RWPE2 (cell line): ENCODE measurements at regions not wholly inside any gene's neighbourhood (a gene's known extent, or its start where the extent isn't known, plus 50 kb on each side); places are given as distances from the start of the nearest gene placed in this dataset.

Experiments used
- ATAC-seq: fragments of 200-7000 bp; cut with Tn5 transposase; 3 replicates; pipeline ENCODE4 v1.9.1; 2021; ENCODE audit warnings: low read depth
- DNase-seq: peaks from one replicate; pipeline ENCODE4 v3.0.0-alpha.2; 2020; ENCODE audit warnings: low spot score
- H3K27ac ChIP-seq: fragments of 450-650 bp; 2 replicates; pipeline ENCODE4 v1.5.1; 2017; ENCODE audit warnings: mild to moderate bottlenecking; ENCODE audit not compliant: poor library complexity, severe bottlenecking
- H3K27me3 ChIP-seq: fragments of 250-450 bp; sonication (Bioruptor Pico); 2 replicates; pipeline ENCODE4 v1.5.1; 2021; ENCODE audit warnings: mild to moderate bottlenecking, moderate library complexity; ENCODE audit not compliant: insufficient read depth, poor library complexity, severe bottlenecking
- H3K36me3 ChIP-seq: fragments of 250-450 bp; sonication (Bioruptor Pico); 2 replicates; pipeline ENCODE4 v1.5.1; 2020; ENCODE audit warnings: low read depth, mild to moderate bottlenecking, moderate library complexity
- H3K4me1 ChIP-seq: fragments of 250-450 bp; sonication (Bioruptor Pico); 2 replicates; pipeline ENCODE4 v1.5.1; 2021; ENCODE audit warnings: mild to moderate bottlenecking, moderate library complexity; ENCODE audit not compliant: insufficient read depth, poor library complexity, severe bottlenecking
- H3K4me3 ChIP-seq: fragments of 250-450 bp; sonication (Bioruptor Pico); 2 replicates; pipeline ENCODE4 v1.5.1; 2021; ENCODE audit warnings: mild to moderate bottlenecking, moderate library complexity; ENCODE audit not compliant: severe bottlenecking
- H3K9me3 ChIP-seq: fragments of 250-450 bp; sonication (Bioruptor Pico); 2 replicates; pipeline ENCODE4 v1.5.1; 2021; ENCODE audit warnings: mild to moderate bottlenecking, moderate library complexity; ENCODE audit not compliant: severe bottlenecking
- TF ChIP-seq, protein P1 (sequence below): fragments of 450-650 bp; IDR thresholded peaks from one replicate; pipeline ENCODE4 v1.5.1; 2017; ENCODE audit warnings: mild to moderate bottlenecking, moderate library complexity; ENCODE audit not compliant: poor library complexity, severe bottlenecking

DNA sequence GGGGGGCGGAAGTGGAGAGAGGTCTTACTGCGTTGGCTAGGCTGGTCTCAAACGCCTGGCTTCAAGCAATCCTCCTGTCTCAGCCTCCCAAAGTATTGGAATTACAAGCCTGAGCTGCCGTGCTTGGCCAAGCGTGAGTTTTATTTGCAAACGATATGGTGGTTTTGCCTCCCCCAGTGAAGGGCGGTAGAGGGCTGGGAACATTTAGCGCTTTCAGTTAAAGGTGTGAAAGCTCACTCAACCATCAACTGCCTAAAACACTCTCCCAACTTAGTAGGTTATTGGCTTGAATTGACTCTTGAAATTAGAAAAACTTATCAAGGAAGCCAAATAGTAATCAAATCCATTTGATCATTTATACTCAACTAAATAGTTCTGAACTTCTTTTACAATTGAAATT, 156.3 kb downstream of the ESM1 start:
- no peak overlapping the region for H3K4me3 ChIP-seq
- no peak for ATAC-seq
- H3K9me3 ChIP-seq = no peaks in the 10 kb centered on the region
- no peak overlapping the region for H3K27ac ChIP-seq
- no peaks in the 10 kb centered on the region for H3K27me3 ChIP-seq
- peaks cover 6% of the 10 kb centered on the region for H3K4me1 ChIP-seq
- DNase-seq = no peak
- H3K36me3 ChIP-seq = no peaks in the 10 kb centered on the region
- TF ChIP-seq, protein P1, sequence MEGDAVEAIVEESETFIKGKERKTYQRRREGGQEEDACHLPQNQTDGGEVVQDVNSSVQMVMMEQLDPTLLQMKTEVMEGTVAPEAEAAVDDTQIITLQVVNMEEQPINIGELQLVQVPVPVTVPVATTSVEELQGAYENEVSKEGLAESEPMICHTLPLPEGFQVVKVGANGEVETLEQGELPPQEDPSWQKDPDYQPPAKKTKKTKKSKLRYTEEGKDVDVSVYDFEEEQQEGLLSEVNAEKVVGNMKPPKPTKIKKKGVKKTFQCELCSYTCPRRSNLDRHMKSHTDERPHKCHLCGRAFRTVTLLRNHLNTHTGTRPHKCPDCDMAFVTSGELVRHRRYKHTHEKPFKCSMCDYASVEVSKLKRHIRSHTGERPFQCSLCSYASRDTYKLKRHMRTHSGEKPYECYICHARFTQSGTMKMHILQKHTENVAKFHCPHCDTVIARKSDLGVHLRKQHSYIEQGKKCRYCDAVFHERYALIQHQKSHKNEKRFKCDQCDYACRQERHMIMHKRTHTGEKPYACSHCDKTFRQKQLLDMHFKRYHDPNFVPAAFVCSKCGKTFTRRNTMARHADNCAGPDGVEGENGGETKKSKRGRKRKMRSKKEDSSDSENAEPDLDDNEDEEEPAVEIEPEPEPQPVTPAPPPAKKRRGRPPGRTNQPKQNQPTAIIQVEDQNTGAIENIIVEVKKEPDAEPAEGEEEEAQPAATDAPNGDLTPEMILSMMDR = no peak

DNA sequence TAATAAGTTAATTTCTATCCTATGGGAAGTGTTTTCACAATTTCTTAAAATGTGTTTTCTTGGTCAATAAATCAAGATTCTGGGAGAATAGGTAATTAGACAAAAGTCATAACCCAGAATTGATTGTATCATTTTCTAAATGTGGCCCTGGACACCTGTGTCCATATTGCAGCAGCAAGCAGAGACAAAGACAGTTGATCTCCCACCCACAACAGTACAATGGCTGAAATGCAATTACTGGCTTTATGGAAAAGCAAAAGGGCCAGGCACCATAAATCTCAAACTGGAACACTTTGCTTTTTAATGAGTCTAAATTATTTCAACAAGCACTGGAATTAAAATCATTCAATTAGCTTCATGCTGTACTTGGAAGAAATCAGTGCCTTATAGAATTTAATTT, 157.2 kb downstream of the ESM1 start:
- no peak for DNase-seq

GRCh38 chr5:54825005-54825404, 160.4 kb downstream of the ESM1 start:
- TF ChIP-seq, protein P1 = no peak
- ATAC-seq = peak; percentile 73
- Histone ChIP-seq H3K27ac (no peak overlapping the region), H3K36me3 (no peaks in the 10 kb centered on the region), H3K4me3 (no peak overlapping the region), H3K4me1 (peaks cover 11% of the 10 kb centered on the region), H3K9me3 (no peaks in the 10 kb centered on the region), H3K27me3 (no peaks in the 10 kb centered on the region)
- DNase-seq = no peak

More for the DNA sequence above, 157.2 kb downstream of the ESM1 start:
- H3K9me3 ChIP-seq = no peaks in the 10 kb centered on the region
- H3K27me3 ChIP-seq = no peaks in the 10 kb centered on the region
- H3K36me3 ChIP-seq = no peaks in the 10 kb centered on the region
- no peak overlapping the region for H3K27ac ChIP-seq
- ATAC-seq = no peak
- TF ChIP-seq, protein P1 = no peak
- H3K4me3 ChIP-seq = no peak overlapping the region
- H3K4me1 ChIP-seq = peaks cover 6% of the 10 kb centered on the region

DNA sequence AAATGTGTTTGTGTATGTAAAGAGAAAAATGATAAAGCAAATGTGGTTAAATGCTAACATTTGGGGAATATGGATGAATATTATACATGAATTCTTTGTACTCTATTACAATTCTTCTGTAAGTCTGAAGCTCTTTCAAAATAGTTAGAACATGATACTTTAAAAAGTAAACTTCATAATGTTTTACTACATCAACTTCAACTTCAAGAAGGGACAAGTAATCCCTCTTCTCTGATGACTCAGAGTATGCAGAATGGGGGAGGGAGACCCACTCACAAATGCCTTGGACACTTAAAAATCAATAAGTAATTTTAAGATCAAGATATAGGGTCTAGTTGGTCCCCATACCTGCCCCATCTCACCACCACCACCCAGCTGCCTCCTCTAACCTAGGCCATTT, 162.4 kb downstream of the ESM1 start:
- DNase-seq = no peak
- H3K4me3 ChIP-seq = no peak overlapping the region
- H3K4me1 ChIP-seq = peaks cover 11% of the 10 kb centered on the region
- H3K9me3 ChIP-seq = no peaks in the 10 kb centered on the region
- H3K36me3 ChIP-seq = no peaks in the 10 kb centered on the region
- ATAC-seq = no peak
- no peak overlapping the region for H3K27ac ChIP-seq
- H3K27me3 ChIP-seq = no peaks in the 10 kb centered on the region
- TF ChIP-seq, protein P1 = no peak

DNA sequence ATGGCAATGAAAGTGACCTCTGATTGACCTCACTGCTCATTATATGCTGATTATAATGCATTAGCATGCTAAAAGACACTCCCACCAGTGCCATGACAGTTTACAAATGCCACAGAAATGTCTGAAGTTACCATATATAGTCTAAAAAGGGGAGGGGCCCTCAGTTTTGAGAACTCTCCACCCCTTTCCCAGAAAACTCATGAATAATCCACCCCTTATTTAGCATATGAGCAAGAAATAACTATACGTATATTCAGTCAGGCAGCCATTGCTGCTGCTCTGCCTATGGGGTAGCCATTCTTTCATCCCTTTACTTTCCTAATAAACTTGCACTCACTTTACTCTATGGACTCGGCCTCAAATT, 163.1 kb downstream of the ESM1 start:
- no peaks in the 10 kb centered on the region for H3K27me3 ChIP-seq
- no peak overlapping the region for H3K27ac ChIP-seq
- TF ChIP-seq, protein P1 = no peak
- no peak overlapping the region for H3K4me3 ChIP-seq
- ATAC-seq (no peak), DNase-seq (no peak)
- no peaks in the 10 kb centered on the region for H3K36me3 ChIP-seq
- H3K9me3 ChIP-seq = no peaks in the 10 kb centered on the region
- peaks cover 11% of the 10 kb centered on the region for H3K4me1 ChIP-seq
